ENCODE measurements at regions not wholly inside any gene's neighbourhood (a gene's known extent, or its start where the extent isn't known, plus 50 kb on each side); places are given as distances from the start of the nearest gene placed in this dataset.

GRCh38 chr5:106543330-106543729 lies 1127.4 kb downstream of the EFNA5 start:
- TF ChIP-seq, protein P1, sequence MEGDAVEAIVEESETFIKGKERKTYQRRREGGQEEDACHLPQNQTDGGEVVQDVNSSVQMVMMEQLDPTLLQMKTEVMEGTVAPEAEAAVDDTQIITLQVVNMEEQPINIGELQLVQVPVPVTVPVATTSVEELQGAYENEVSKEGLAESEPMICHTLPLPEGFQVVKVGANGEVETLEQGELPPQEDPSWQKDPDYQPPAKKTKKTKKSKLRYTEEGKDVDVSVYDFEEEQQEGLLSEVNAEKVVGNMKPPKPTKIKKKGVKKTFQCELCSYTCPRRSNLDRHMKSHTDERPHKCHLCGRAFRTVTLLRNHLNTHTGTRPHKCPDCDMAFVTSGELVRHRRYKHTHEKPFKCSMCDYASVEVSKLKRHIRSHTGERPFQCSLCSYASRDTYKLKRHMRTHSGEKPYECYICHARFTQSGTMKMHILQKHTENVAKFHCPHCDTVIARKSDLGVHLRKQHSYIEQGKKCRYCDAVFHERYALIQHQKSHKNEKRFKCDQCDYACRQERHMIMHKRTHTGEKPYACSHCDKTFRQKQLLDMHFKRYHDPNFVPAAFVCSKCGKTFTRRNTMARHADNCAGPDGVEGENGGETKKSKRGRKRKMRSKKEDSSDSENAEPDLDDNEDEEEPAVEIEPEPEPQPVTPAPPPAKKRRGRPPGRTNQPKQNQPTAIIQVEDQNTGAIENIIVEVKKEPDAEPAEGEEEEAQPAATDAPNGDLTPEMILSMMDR (IDR thresholded peaks at IDR 0.05) = no peak
- no peak for TF ChIP-seq POLR2AphosphoS5 (IDR thresholded peaks at IDR 0.05)
- no peak for TF ChIP-seq POLR2A (IDR thresholded peaks at IDR 0.05)
- TF ChIP-seq EP300 (IDR thresholded peaks at IDR 0.05) = no peak

Data from sigmoid colon (tissue), 4 donors.